Osteocyte (in vitro differentiated cells): ENCODE measurements at regions not wholly inside any gene's neighbourhood (a gene's known extent, or its start where the extent isn't known, plus 50 kb on each side); places are given as distances from the start of the nearest gene placed in this dataset.

Source experiments
- DNase-seq: peaks from one replicate; pipeline ENCODE4 v3.0.0; 2021; ENCODE audit warnings: mixed read lengths; ENCODE audit not compliant: unreplicated experiment; ENCODE audit errors: extremely low spot score
- H3K27ac Mint-ChIP-seq: one replicate; pipeline ENCODE4 v1.8.0; 2021; ENCODE audit warnings: mild to moderate bottlenecking, mixed read lengths; ENCODE audit not compliant: unreplicated experiment
- H3K27me3 Mint-ChIP-seq: one replicate; pipeline ENCODE4 v1.8.0; 2021; ENCODE audit warnings: mixed read lengths; ENCODE audit not compliant: unreplicated experiment
- H3K36me3 Mint-ChIP-seq: one replicate; pipeline ENCODE4 v1.8.0; 2021; ENCODE audit warnings: mixed read lengths; ENCODE audit not compliant: unreplicated experiment
- H3K4me1 Mint-ChIP-seq: one replicate; pipeline ENCODE4 v1.8.0; 2021; ENCODE audit warnings: mixed read lengths; ENCODE audit not compliant: unreplicated experiment
- H3K4me3 Mint-ChIP-seq: one replicate; pipeline ENCODE4 v1.8.0; 2021; ENCODE audit warnings: mild to moderate bottlenecking, moderate library complexity, mixed read lengths; ENCODE audit not compliant: unreplicated experiment
- H3K9me3 Mint-ChIP-seq: one replicate; pipeline ENCODE4 v1.8.0; 2021; ENCODE audit warnings: mixed read lengths; ENCODE audit not compliant: unreplicated experiment
- TF ChIP-seq, protein P1 (sequence below): fragments of 200-600 bp; sonication (generic); IDR thresholded peaks from 2 replicates; pipeline ENCODE4 v1.5.0; 2021; ENCODE audit warnings: antibody characterized with exemption, mild to moderate bottlenecking, moderate library complexity

GRCh38 chr15:35986191-35986721 is 440.3 kb upstream of the DPH6 start:
- Mint-ChIP-seq H3K9me3 (peaks cover 3% of the 10 kb centered on the region), H3K36me3 (no peaks in the 10 kb centered on the region), H3K4me3 (no peak overlapping the region), H3K4me1 (peaks cover 4% of the 10 kb centered on the region), H3K27me3 (no peaks in the 10 kb centered on the region), H3K27ac (no peak overlapping the region)
- DNase-seq = no peak
- TF ChIP-seq, protein P1, sequence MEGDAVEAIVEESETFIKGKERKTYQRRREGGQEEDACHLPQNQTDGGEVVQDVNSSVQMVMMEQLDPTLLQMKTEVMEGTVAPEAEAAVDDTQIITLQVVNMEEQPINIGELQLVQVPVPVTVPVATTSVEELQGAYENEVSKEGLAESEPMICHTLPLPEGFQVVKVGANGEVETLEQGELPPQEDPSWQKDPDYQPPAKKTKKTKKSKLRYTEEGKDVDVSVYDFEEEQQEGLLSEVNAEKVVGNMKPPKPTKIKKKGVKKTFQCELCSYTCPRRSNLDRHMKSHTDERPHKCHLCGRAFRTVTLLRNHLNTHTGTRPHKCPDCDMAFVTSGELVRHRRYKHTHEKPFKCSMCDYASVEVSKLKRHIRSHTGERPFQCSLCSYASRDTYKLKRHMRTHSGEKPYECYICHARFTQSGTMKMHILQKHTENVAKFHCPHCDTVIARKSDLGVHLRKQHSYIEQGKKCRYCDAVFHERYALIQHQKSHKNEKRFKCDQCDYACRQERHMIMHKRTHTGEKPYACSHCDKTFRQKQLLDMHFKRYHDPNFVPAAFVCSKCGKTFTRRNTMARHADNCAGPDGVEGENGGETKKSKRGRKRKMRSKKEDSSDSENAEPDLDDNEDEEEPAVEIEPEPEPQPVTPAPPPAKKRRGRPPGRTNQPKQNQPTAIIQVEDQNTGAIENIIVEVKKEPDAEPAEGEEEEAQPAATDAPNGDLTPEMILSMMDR = no peak

GRCh38 chr15:35987056-35987455 is 441.1 kb upstream of the DPH6 start:
- H3K9me3 Mint-ChIP-seq = peaks cover 3% of the 10 kb centered on the region
- H3K27ac Mint-ChIP-seq = no peak overlapping the region
- H3K36me3 Mint-ChIP-seq = no peaks in the 10 kb centered on the region
- H3K4me1 Mint-ChIP-seq = peaks cover 4% of the 10 kb centered on the region
- TF ChIP-seq, protein P1 = no peak
- no peak overlapping the region for H3K4me3 Mint-ChIP-seq
- no peak for DNase-seq
- no peaks in the 10 kb centered on the region for H3K27me3 Mint-ChIP-seq

GRCh38 chr15:35991386-35991785 is 445.4 kb upstream of the DPH6 start:
- Mint-ChIP-seq H3K27me3 (no peaks in the 10 kb centered on the region), H3K27ac (no peak overlapping the region), H3K4me3 (no peak overlapping the region), H3K9me3 (peaks cover 6% of the 10 kb centered on the region), H3K4me1 (peaks cover 8% of the 10 kb centered on the region), H3K36me3 (no peaks in the 10 kb centered on the region)
- no peak for DNase-seq
- TF ChIP-seq, protein P1 = no peak

- no peaks in the 10 kb centered on the region for H3K36me3 Mint-ChIP-seq
- H3K27ac Mint-ChIP-seq = no peak overlapping the region
- H3K9me3 Mint-ChIP-seq = peaks cover 6% of the 10 kb centered on the region
- no peaks in the 10 kb centered on the region for H3K27me3 Mint-ChIP-seq
- H3K4me1 Mint-ChIP-seq = peaks cover 5% of the 10 kb centered on the region
- no peak overlapping the region for H3K4me3 Mint-ChIP-seq
- DNase-seq = no peak
- TF ChIP-seq, protein P1 = no peak
Observed at GRCh38 chr15:35992791-35993190, 446.8 kb upstream of the DPH6 start.

GRCh38 chr15:35993196-35993595 is 447.2 kb upstream of the DPH6 start:
- no peak overlapping the region for H3K4me3 Mint-ChIP-seq
- no peak for DNase-seq
- H3K27ac Mint-ChIP-seq = no peak overlapping the region
- TF ChIP-seq, protein P1 = no peak
- H3K27me3 Mint-ChIP-seq = no peaks in the 10 kb centered on the region
- no peaks in the 10 kb centered on the region for H3K36me3 Mint-ChIP-seq
- peaks cover 5% of the 10 kb centered on the region for H3K4me1 Mint-ChIP-seq
- H3K9me3 Mint-ChIP-seq = peaks cover 6% of the 10 kb centered on the region
